Activated CD8-positive, alpha-beta T cell treated with anti-CD3 and anti-CD28 coated beads, Interleukin-2, amount 10 ng/mL, durations not matched to agents 7 days and 5 days (primary cell): ENCODE measurements at regions not wholly inside any gene's neighbourhood (a gene's known extent, or its start where the extent isn't known, plus 50 kb on each side); places are given as distances from the start of the nearest gene placed in this dataset.
"Not testable (repeated sequence)": the region's sequence is repeated elsewhere in the genome, so short reads cannot be mapped to it uniquely, and the experiment has no call there.

ENCODE experiments used
- ATAC-seq: fragments of 150-1000 bp; cut with Tn5 transposase; one replicate; pipeline ENCODE4 v1.10.0; 2021; ENCODE audit warnings: moderate library complexity
- CTCF ChIA-PET: fragments of 350-600 bp; sonication (Branson Sonifier 250); formaldehyde crosslinking; loops from one replicate; lab custom pipeline; 2021; ENCODE audit warnings: antibody characterized with exemption; lab: Charles Lee
- POLR2A ChIA-PET: fragments of 350-600 bp; sonication (Branson Sonifier 250); formaldehyde crosslinking; loops from one replicate; lab custom pipeline; 2021; ENCODE audit warnings: antibody characterized with exemption; lab: Charles Lee
- DNase-seq: peaks from one replicate; pipeline ENCODE4 v3.0.0-alpha.2; 2020
- H3K27ac Mint-ChIP-seq: one replicate; pipeline ENCODE4 v1.8.0; 2021; ENCODE audit warnings: mild to moderate bottlenecking, mixed read lengths
- H3K27me3 Mint-ChIP-seq: one replicate; pipeline ENCODE4 v1.8.0; 2021; ENCODE audit warnings: low read depth, mixed read lengths
- H3K36me3 Mint-ChIP-seq: one replicate; pipeline ENCODE4 v1.8.0; 2021; ENCODE audit warnings: low read depth, mixed read lengths
- H3K4me1 Mint-ChIP-seq: one replicate; pipeline ENCODE4 v1.8.0; 2021; ENCODE audit warnings: low read depth, mixed read lengths
- H3K4me3 Mint-ChIP-seq: one replicate; pipeline ENCODE4 v1.8.0; 2021; ENCODE audit warnings: mild to moderate bottlenecking, mixed read lengths
- H3K9me3 Mint-ChIP-seq: one replicate; pipeline ENCODE4 v1.8.0; 2022; ENCODE audit warnings: mixed read lengths; ENCODE audit not compliant: insufficient read depth

DNA sequence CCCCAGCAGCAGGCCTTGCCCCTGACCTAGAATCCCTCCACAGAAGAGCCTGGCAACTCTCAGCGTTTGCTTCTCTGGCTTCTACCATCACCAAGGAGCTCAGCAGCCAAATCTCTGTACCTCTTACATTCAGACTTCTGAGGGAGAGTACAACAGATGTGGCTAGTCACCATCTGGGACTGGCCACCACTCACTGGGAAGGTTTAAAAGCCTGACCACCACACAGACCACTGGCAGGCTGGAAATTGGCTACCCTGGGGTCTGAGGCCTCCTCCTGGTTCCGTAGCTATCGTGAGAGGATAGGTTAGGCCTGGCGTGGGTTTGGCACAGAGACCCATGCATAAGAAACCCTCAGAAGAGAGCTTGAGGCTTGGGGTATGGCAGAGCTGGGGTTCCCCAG, 478.5 kb upstream of the CADM1 start:
- Mint-ChIP-seq H3K4me3 (no peak overlapping the region), H3K9me3 (no peaks in the 10 kb centered on the region), H3K4me1 (no peaks in the 10 kb centered on the region), H3K27me3 (no peaks in the 10 kb centered on the region), H3K27ac (no peak overlapping the region), H3K36me3 (no peaks in the 10 kb centered on the region)
- ATAC-seq (no peak), DNase-seq (no peak)
- CTCF ChIA-PET: interaction anchor here (1.3 kb wide), 1 partner anchor 8 kb away, joined by 3 read pairs; no protein-coding TSS in a partner anchor
- POLR2A ChIA-PET: no interaction called here

DNA sequence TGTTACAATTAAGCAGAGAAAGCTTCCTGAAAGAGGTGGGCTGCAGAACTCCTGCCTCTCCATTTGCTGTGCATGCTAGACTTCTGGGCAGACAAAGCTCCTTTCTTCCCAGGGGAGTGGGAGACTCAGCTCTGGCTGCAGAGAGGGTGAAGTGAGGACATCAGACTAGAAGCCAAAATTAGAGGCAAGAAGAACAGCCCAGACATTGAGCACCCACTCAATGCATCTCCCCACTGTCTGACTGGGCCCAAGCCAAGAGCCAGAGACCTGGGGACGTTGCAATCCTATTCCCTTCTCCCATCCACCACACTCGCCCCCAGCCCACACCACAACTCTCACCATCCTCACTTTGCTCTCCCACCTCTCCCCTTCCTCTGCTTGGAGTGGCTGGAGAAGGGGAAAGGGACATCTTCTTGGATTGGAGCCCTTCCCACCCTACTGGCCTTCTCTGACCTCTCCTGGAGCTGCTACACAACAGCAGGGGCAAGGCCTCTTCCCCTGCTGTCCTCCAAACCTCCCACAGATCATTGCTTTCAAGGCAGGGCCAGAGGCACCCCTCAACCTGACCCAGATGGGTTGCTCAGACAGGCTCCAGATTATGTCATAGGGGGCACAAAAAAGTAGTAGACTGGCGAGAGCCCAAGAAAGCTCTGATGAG, 477.7 kb upstream of the CADM1 start:
- H3K27me3 Mint-ChIP-seq: peaks cover under 1% of the 10 kb centered on the region
- DNase-seq: no peak
- ChIA-PET POLR2A (no interaction called here), CTCF (interaction anchor here (1.3 kb wide), 1 partner anchor 9 kb away, joined by 3 read pairs; no protein-coding TSS in a partner anchor)
- no peaks in the 10 kb centered on the region for H3K36me3 Mint-ChIP-seq
- no peaks in the 10 kb centered on the region for H3K4me1 Mint-ChIP-seq
- H3K9me3 Mint-ChIP-seq: no peaks in the 10 kb centered on the region
- no peak for ATAC-seq
- no peak overlapping the region for H3K27ac Mint-ChIP-seq
- H3K4me3 Mint-ChIP-seq: no peak overlapping the region

DNA sequence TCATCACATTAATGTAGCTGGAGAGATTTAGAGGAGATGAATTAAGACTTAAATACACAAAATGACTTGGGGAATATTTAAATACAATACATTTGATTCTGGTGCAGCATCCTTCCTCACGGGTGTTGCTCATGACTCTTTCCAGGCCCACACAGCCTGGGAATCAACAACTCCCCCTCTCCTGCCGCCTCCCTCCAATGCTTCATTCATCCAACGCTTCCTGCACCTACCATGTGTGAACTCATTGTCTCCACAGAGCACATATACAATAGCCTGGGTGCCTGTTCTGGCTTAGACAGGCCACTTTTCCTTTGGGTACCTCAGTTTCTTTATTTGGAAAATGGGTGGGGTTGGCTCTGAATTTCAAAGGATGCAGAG, 476.9 kb upstream of the CADM1 start:
- Mint-ChIP-seq H3K27me3 (peaks cover 6% of the 10 kb centered on the region), H3K36me3 (no peaks in the 10 kb centered on the region), H3K27ac (no peak overlapping the region), H3K9me3 (no peaks in the 10 kb centered on the region), H3K4me1 (no peaks in the 10 kb centered on the region), H3K4me3 (no peak overlapping the region)
- ATAC-seq (no peak), DNase-seq (no peak)
- ChIA-PET CTCF (interaction anchor here (1.3 kb wide), 1 partner anchor 10 kb away, joined by 3 read pairs; no protein-coding TSS in a partner anchor), POLR2A (no interaction called here)

DNA sequence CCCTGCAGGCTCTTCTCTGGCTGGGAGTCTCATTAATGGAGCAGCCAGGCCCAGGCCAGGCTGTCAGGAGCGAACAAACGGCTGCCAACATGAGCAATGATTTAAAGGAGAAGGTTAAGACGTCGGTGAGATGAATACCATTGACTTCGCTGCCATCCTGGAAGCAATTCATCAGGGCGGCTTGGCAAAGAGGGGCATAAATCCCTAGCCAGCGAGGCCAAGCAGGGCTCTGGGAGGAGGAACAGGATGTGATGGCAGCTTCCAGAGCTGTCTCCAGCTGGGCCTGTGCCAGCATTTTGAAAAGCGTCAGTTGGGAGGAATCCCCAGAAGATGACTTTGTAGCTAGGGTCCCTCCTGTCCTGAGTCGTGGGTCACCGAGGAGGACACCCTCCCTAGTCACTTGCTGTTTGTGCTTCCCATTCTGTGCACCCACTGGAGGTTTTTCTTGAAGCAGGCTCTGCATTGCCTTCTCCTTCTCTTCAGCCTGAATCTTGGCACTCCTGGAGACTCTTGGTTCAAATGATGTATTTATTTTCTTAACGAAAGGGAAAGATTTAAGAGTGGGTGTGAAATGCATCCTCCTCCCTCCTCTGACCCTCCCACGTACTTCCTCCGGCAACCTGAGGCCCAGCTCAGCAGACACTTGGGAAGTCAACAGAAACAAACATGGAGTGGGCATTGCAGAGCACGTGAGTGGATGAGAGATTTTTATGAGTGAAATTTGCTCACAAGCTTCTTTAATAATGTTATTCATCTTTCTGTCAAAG, 476.3 kb upstream of the CADM1 start:
- Mint-ChIP-seq H3K4me1 (no peaks in the 10 kb centered on the region), H3K27ac (no peak overlapping the region), H3K27me3 (peaks cover 11% of the 10 kb centered on the region), H3K36me3 (no peaks in the 10 kb centered on the region), H3K9me3 (no peaks in the 10 kb centered on the region), H3K4me3 (no peak overlapping the region)
- ChIA-PET POLR2A (no interaction called here), CTCF (no interaction called here)
- ATAC-seq (no peak), DNase-seq (no peak)

DNA sequence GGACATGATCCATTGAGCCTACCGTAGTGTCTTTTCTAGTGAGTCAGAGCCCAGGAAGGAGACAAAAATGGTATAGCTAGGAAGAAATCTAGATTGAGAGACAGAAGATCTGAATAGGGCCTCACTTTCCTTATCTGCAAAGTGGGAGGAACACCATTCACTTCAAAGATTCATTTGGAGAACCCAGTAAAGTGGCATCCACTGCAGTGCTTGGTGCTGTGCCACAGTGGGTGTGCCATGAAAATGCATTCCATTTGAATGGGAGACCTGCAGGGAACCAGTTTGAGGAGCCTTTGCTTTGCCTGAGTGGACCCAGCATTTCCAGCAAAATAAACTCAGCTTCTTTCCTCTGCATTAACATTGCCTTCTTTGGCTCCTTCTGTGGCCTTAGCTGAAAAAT, 470.5 kb upstream of the CADM1 start:
- Mint-ChIP-seq H3K27me3 (peaks cover 22% of the 10 kb centered on the region), H3K4me1 (no peaks in the 10 kb centered on the region), H3K9me3 (no peaks in the 10 kb centered on the region), H3K36me3 (no peaks in the 10 kb centered on the region), H3K27ac (no peak overlapping the region), H3K4me3 (no peak overlapping the region)
- CTCF ChIA-PET: no interaction called here
- POLR2A ChIA-PET: no interaction called here
- no peak for ATAC-seq
- no peak for DNase-seq

DNA sequence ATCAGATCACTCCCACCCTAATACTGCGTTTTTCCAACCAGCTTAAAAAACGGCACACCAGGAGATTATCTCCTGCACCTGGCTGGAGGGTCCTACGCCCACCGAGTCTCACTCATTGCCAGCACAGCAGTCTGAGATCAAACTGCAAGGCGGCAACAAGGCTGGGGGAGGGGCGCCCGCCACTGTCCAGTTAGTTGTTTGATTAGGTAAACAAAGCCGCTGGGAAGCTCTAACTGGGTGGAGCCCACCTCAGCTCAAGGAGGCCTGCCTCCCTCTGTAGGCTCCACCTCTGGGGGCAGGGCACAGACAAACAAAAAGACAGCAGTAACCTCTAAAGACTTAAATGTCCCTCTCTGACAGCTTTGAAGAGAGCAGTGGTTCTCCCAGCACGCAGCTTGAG, 463.0 kb upstream of the CADM1 start:
- ATAC-seq, H3K9me3 Mint-ChIP-seq, H3K27me3 Mint-ChIP-seq, H3K4me1 Mint-ChIP-seq, H3K36me3 Mint-ChIP-seq, DNase-seq, POLR2A ChIA-PET, H3K4me3 Mint-ChIP-seq, H3K27ac Mint-ChIP-seq, CTCF ChIA-PET: not testable (repeated sequence)

DNA sequence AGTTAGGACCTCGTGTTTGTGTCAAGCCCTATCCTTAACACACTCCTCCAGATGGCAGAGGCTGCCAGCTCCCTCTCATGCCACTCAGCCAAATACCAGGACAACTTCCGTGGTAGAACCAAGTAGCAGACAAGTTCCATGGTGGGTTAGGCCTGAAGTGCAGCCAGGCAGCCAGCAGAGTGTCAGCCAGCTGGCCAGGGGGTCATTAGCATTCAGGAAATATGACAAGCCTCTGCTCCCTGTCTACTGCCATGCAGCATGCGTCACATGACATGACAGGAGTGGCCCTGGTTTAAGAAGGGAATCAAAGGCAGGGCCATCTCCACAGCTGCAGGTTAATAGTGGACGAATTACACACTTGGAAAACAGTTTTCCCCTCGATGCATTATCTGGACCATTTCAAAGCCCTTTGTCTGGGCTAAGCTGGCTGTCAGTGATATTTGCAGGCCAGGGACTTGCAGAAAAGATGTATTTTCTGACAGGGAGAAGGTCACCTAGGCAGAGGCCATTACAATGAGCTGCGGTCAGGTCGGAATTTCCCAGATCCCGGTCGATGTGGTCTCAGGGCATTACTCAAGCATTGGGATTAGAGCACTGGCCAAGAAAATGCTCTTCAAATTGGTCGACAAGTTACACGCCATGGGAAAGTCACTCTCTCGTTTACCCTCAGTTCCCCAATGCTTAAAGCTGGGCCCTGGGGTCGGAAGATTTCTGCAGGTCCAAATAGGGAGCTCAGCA, 461.7 kb upstream of the CADM1 start:
- no peak overlapping the region for H3K27ac Mint-ChIP-seq
- DNase-seq: no peak
- H3K36me3 Mint-ChIP-seq: no peaks in the 10 kb centered on the region
- H3K4me3 Mint-ChIP-seq: no peak overlapping the region
- ChIA-PET POLR2A (no interaction called here), CTCF (no interaction called here)
- no peaks in the 10 kb centered on the region for H3K4me1 Mint-ChIP-seq
- no peak for ATAC-seq
- no peaks in the 10 kb centered on the region for H3K9me3 Mint-ChIP-seq
- no peaks in the 10 kb centered on the region for H3K27me3 Mint-ChIP-seq

DNA sequence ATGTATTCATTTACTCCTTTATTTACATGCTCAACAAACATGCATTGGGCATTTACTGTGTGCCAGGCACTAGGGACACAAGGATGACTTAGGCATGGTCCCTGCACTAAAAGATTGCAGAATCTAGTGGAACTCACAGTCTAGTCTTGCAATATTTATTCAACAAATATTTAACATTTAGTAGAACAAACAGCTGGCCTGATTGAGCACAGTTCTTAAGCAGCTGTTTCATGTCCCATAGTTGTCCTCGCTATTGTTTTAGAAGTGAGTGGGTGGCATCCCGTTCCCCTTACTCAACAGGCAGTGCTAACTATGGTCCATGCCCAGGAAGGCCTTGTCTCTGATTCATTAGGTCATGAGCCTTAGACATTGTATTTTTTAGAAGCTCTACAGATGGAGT, 459.9 kb upstream of the CADM1 start:
- CTCF ChIA-PET: no interaction called here
- Mint-ChIP-seq H3K9me3 (no peaks in the 10 kb centered on the region), H3K27me3 (no peaks in the 10 kb centered on the region)

DNA sequence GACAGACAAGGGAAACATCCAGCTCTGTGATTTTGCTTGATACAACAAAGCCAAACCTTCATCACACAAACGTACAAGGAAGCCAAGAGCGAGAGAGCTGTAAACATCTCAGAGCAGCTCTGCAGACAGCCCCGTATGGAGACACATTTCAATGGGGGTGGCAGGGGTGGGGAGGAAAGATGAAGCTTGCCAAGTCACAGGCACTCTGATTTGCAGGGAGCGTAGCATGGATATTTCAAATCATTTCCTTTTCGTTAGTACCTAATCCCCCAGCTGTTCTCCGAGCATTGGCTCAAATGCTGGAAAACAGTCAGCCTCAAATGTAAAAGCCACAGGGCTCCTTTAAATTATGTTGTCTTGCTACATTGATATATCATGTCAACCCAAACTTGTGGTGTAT, 458.9 kb upstream of the CADM1 start:
- H3K4me1 Mint-ChIP-seq: no peaks in the 10 kb centered on the region
- H3K9me3 Mint-ChIP-seq: no peaks in the 10 kb centered on the region
- no peak for DNase-seq
- POLR2A ChIA-PET: no interaction called here
- CTCF ChIA-PET: no interaction called here
- H3K27ac Mint-ChIP-seq: no peak overlapping the region
- no peaks in the 10 kb centered on the region for H3K27me3 Mint-ChIP-seq
- no peak overlapping the region for H3K4me3 Mint-ChIP-seq
- ATAC-seq: no peak
- H3K36me3 Mint-ChIP-seq: no peaks in the 10 kb centered on the region

More for the DNA sequence above, 459.9 kb upstream of the CADM1 start:
- no peaks in the 10 kb centered on the region for H3K36me3 Mint-ChIP-seq
- no peak overlapping the region for H3K27ac Mint-ChIP-seq
- POLR2A ChIA-PET: no interaction called here
- no peak for DNase-seq
- ATAC-seq: no peak
- H3K4me3 Mint-ChIP-seq: no peak overlapping the region
- H3K4me1 Mint-ChIP-seq: no peaks in the 10 kb centered on the region

DNA sequence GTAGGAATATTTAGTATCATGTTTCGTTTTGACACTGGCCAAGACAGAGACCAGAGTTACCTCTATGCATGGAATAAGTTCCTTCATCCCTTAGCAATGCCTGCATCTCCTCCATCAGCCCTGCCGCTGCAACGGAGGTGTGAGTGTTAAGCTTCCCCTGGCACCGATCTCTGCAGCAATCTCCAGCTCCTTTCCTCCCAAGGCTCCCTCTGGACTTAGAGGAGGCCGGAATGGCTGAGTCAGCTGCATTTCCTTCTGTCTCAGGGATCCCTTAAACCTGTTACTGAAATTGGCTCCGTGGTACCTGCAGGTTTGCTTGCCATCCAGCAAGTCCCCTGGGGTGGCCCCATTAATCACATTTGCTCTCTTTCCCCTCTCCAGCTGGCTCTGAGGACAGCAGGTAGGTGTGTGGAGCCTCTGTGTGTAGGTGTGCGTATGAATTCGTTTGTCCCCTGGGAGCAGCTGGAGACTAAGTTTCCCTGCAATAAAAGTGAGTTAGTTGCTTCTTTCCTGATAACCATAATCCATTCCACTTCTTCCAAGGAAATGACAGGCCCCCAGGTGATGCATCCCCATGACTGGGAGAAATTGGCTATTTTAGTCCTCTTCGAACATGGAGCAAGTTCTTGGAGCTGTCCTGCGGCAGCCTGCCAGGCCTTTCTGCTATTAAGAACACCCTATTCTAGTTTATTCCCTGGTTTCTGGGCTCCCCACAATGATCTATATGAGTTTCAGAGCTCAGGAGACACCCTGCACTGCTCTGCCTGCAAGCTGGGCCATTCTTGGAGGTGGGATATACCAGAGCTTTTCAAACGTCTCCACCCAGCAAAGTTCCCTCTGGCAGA, 457.2 kb upstream of the CADM1 start:
- Mint-ChIP-seq H3K9me3 (no peaks in the 10 kb centered on the region), H3K36me3 (no peaks in the 10 kb centered on the region), H3K27ac (no peak overlapping the region), H3K4me3 (no peak overlapping the region), H3K4me1 (no peaks in the 10 kb centered on the region), H3K27me3 (no peaks in the 10 kb centered on the region)
- ATAC-seq (no peak), DNase-seq (no peak)
- POLR2A ChIA-PET: no interaction called here
- CTCF ChIA-PET: no interaction called here

DNA sequence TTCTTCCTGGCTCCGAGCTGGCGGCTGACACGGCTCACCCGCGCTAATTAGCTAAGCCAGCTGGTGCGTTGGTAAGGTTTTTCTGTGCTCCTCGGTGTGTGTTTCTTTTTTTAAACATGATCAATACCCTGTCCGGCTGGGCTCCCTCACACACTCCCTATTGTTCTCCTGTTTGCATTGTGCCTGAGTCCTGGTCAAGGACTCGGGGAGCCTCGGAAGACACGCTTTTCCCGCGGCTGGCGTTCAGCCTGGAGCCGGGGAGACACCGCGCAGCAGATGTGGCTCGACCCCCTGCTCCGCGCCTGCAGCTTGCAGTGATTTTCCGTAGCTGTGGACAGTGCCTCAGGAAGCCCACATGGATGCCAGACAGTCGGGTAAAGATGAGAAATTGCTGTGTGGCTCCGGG, 454.9 kb upstream of the CADM1 start:
- Mint-ChIP-seq H3K9me3 (no peaks in the 10 kb centered on the region), H3K36me3 (no peaks in the 10 kb centered on the region), H3K27me3 (no peaks in the 10 kb centered on the region), H3K27ac (no peak overlapping the region), H3K4me3 (no peak overlapping the region), H3K4me1 (no peaks in the 10 kb centered on the region)
- POLR2A ChIA-PET: no interaction called here
- CTCF ChIA-PET: no interaction called here
- DNase-seq (no peak), ATAC-seq (no peak)
